Natural killer cell (primary cell): ENCODE measurements at regions not wholly inside any gene's neighbourhood (a gene's known extent, or its start where the extent isn't known, plus 50 kb on each side); places are given as distances from the start of the nearest gene placed in this dataset.

Experiments
- ATAC-seq, 3 donors: fragments of 150-1000 bp in 2 of 3; fragments of 200-7000 bp in 1 of 3; cut with Tn5 transposase; 1 replicate in 1 of 3; 2 replicates in 2 of 3; pipeline ENCODE4 v1.10.0; 2021; ENCODE audit warnings: mild to moderate bottlenecking in 2 of 3, moderate library complexity in 2 of 3
- DNase-seq, 2 donors: peaks; one replicate each; pipeline versions ENCODE4 v3.0.0 to v3.0.0-alpha.2; 2013 to 2021; ENCODE audit warnings: mixed read lengths in 1 of 2
- H3K27ac ChIP-seq: one replicate; pipeline ENCODE4 v1.5.1; 2013; ENCODE audit warnings: mild to moderate bottlenecking, low read length
- H3K27me3 ChIP-seq: one replicate; pipeline ENCODE4 v1.6.1; 2013; ENCODE audit warnings: low read length; ENCODE audit not compliant: control insufficient read depth, insufficient read depth
- H3K36me3 ChIP-seq: one replicate; pipeline ENCODE4 v1.6.1; 2013; ENCODE audit warnings: low read length; ENCODE audit not compliant: control insufficient read depth, insufficient read depth
- H3K4me1 ChIP-seq: one replicate; pipeline ENCODE4 v1.6.1; 2013; ENCODE audit warnings: low read length; ENCODE audit not compliant: control insufficient read depth, insufficient read depth
- H3K4me3 ChIP-seq: one replicate; pipeline ENCODE4 v1.5.1; 2013; ENCODE audit warnings: low read length
- H3K9me3 ChIP-seq: one replicate; pipeline ENCODE4 v1.6.1; 2013; ENCODE audit warnings: low read length; ENCODE audit not compliant: control insufficient read depth, insufficient read depth
- H3K27ac Mint-ChIP-seq, 2 donors: one replicate each; pipeline ENCODE4 v1.8.0; 2022; ENCODE audit warnings: mild to moderate bottlenecking in 2 of 2, mixed read lengths in 2 of 2, moderate library complexity in 1 of 2
- H3K27me3 Mint-ChIP-seq, 2 donors: one replicate each; pipeline ENCODE4 v1.8.0; 2022; ENCODE audit warnings: low read depth in 2 of 2, mixed read lengths in 2 of 2
- H3K36me3 Mint-ChIP-seq: one replicate; pipeline ENCODE4 v1.8.0; 2022; ENCODE audit warnings: mixed read lengths
- H3K4me1 Mint-ChIP-seq, 2 donors: one replicate each; pipeline ENCODE4 v1.8.0; 2022; ENCODE audit warnings: mixed read lengths in 2 of 2
- H3K4me3 Mint-ChIP-seq: one replicate; pipeline ENCODE4 v1.8.0; 2022; ENCODE audit warnings: mild to moderate bottlenecking, moderate library complexity, mixed read lengths
- H3K9me3 Mint-ChIP-seq, 2 donors: one replicate each; pipeline ENCODE4 v1.8.0; 2022; ENCODE audit warnings: mixed read lengths in 2 of 2
- WGBS: methylation state at CpG from one replicate; pipeline ENCODE4 v1.1.7; 2013; ENCODE audit warnings: missing lambda C conversion rate; ENCODE audit not compliant: insufficient coverage; 5-methylcytosine and 5-hydroxymethylcytosine counted together
- intact Hi-C: fragments of 100-400 bp; cut with micrococcal nuclease; formaldehyde crosslinking; loops from one replicate; pipeline ENCODE4 v1.14.2; 2022
- TF ChIP-seq, protein P1 (sequence below): fragments of 200-600 bp; IDR thresholded peaks from one replicate; pipeline ENCODE4 v1.8.0; 2022; ENCODE audit warnings: antibody characterized with exemption

DNA sequence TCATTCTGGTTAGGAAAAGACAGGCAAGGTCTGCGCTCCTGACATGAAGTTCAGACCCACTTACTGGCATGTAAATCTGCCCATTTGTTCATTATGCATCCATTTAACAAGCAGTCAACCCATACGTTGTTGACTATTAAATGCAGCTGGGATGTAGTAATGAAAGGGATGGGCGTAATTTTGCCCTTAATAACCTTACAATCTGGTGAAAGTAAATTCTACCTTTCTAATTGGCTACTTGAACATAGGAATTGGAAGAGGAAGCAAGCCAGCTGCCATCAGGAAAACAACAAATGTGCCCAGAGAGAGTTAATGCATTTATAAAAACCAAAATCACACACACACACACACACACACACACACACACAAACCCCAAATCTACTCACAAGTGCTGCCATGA, 170.2 kb upstream of the PITRM1 start:
- Histone ChIP-seq H3K4me1 (no peaks in the 10 kb centered on the region), H3K36me3 (no peaks in the 10 kb centered on the region), H3K27me3 (no peaks in the 10 kb centered on the region), H3K4me3 (no peak overlapping the region), H3K27ac (no peak overlapping the region), H3K9me3 (no peaks in the 10 kb centered on the region)
- Mint-ChIP-seq H3K27me3 (peaks cover 22 to 30% of the 10 kb centered on the region in 2 donors), H3K4me1 (no peaks in the 10 kb centered on the region), H3K27ac (no peak overlapping the region), H3K9me3 (no peaks in the 10 kb centered on the region), H3K36me3 (no peaks in the 10 kb centered on the region), H3K4me3 (no peak overlapping the region)
- ATAC-seq: no peak
- DNase-seq: no peak
- WGBS: 100% methylated on average over 1 of the region's 3 CpGs
- intact Hi-C loops: no loop called here
- TF ChIP-seq, protein P1, sequence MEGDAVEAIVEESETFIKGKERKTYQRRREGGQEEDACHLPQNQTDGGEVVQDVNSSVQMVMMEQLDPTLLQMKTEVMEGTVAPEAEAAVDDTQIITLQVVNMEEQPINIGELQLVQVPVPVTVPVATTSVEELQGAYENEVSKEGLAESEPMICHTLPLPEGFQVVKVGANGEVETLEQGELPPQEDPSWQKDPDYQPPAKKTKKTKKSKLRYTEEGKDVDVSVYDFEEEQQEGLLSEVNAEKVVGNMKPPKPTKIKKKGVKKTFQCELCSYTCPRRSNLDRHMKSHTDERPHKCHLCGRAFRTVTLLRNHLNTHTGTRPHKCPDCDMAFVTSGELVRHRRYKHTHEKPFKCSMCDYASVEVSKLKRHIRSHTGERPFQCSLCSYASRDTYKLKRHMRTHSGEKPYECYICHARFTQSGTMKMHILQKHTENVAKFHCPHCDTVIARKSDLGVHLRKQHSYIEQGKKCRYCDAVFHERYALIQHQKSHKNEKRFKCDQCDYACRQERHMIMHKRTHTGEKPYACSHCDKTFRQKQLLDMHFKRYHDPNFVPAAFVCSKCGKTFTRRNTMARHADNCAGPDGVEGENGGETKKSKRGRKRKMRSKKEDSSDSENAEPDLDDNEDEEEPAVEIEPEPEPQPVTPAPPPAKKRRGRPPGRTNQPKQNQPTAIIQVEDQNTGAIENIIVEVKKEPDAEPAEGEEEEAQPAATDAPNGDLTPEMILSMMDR: no peak

DNA sequence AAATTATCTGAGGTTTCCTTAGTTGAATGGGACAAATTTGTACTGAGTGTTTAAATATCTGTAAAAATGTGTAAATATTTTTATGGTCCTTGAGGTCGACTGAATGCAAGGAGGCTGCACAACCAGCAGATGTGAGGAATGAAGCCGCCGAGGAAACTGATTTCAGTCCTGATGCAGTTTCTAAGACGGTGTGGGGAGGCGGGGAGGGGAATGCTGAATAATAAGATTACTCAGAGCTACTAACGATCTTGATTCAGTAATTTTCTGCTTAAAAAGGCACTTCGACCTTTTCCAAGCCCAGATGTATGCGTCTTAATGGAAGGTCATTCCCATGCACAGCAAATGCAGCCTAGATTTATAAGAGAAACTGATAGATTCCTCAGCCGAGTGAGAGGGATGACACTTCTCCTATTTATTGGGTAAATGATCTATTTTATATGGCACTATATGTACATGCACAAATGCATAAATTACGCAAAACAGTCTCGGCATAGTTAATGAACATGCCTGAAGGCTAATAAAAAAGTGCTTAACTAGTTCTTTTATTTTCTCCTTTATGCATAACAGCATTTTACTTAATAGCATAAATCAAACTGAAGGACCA, 167.6 kb upstream of the PITRM1 start:
- Mint-ChIP-seq H3K9me3 (no peaks in the 10 kb centered on the region), H3K27ac (no peak overlapping the region), H3K4me3 (no peak overlapping the region), H3K36me3 (no peaks in the 10 kb centered on the region), H3K27me3 (peaks cover 17 to 20% of the 10 kb centered on the region in 2 donors), H3K4me1 (no peaks in the 10 kb centered on the region)
- Histone ChIP-seq H3K27ac (no peak overlapping the region), H3K27me3 (no peaks in the 10 kb centered on the region), H3K9me3 (no peaks in the 10 kb centered on the region), H3K4me3 (no peak overlapping the region), H3K36me3 (no peaks in the 10 kb centered on the region), H3K4me1 (no peaks in the 10 kb centered on the region)
- no peak for ATAC-seq
- TF ChIP-seq, protein P1: no peak
- intact Hi-C loops: no loop called here
- WGBS: 93% methylated on average over 9 of the region's 11 CpGs
- DNase-seq: no peak

DNA sequence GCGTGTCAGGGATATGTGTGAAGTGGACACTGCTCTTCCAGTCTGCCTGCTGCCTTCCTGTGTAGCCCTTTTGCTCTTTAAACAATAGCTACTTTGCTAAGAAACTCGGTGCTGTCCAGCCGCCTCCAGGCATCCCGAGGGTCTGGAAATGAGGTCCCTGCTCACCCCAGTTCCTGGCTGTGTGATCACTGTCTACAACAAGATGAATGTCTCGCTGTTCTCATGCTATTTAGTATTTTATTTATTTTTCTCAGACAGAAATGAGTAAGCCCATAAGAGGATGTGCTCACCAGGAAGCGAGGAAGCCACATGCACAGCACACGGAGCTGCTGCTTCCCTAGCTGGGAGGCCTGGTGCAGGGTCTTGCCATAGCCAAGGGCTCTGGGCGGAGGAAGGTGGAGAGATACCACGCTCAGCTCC, 167.0 kb upstream of the PITRM1 start:
- Histone ChIP-seq H3K9me3 (no peaks in the 10 kb centered on the region), H3K4me3 (no peak overlapping the region), H3K27me3 (no peaks in the 10 kb centered on the region), H3K36me3 (no peaks in the 10 kb centered on the region), H3K4me1 (no peaks in the 10 kb centered on the region), H3K27ac (no peak overlapping the region)
- H3K4me3 Mint-ChIP-seq: no peak overlapping the region
- intact Hi-C loops: no loop called here
- no peak for DNase-seq
- WGBS: 45% methylated on average over 8 of the region's 9 CpGs
- H3K36me3 Mint-ChIP-seq: no peaks in the 10 kb centered on the region
- no peaks in the 10 kb centered on the region for H3K4me1 Mint-ChIP-seq
- H3K9me3 Mint-ChIP-seq: no peaks in the 10 kb centered on the region
- no peak for ATAC-seq
- H3K27ac Mint-ChIP-seq: no peak overlapping the region
- TF ChIP-seq, protein P1: no peak
- H3K27me3 Mint-ChIP-seq: peaks cover 13 to 14% of the 10 kb centered on the region in 2 donors

DNA sequence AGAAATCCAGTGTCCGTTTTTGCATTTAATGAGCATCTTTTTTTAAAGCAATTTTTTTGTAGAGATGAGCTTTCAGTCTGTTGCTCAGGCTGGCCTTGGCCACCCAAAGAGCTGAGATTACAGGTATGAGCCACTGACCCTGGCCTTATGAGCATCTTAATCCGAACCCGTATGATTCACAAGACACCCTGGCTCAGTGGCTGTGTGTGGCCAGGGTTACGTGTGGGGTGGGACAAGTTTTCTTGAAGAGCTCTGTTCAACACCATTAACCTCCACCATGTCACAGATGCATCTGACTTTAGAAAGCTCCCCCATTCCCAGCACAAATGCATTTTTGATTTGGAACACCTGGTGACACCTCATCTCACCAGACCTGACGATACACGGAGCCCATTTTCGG, 166.5 kb upstream of the PITRM1 start:
- Histone ChIP-seq H3K36me3 (no peaks in the 10 kb centered on the region), H3K9me3 (no peaks in the 10 kb centered on the region), H3K4me3 (no peak overlapping the region), H3K4me1 (no peaks in the 10 kb centered on the region), H3K27me3 (no peaks in the 10 kb centered on the region), H3K27ac (no peak overlapping the region)
- DNase-seq (no peak), ATAC-seq (no peak)
- TF ChIP-seq, protein P1: no peak
- Mint-ChIP-seq H3K36me3 (no peaks in the 10 kb centered on the region), H3K9me3 (no peaks in the 10 kb centered on the region), H3K4me3 (no peak overlapping the region), H3K27ac (no peak overlapping the region), H3K4me1 (no peaks in the 10 kb centered on the region), H3K27me3 (peaks cover 13% of the 10 kb centered on the region in 2 donors)
- WGBS: 94% methylated on average over 7 of the region's 7 CpGs
- intact Hi-C loops: no loop called here
